ENCODE measurements at regions not wholly inside any gene's neighbourhood (a gene's known extent, or its start where the extent isn't known, plus 50 kb on each side); places are given as distances from the start of the nearest gene placed in this dataset.

GRCh38 chr13:89784161-89784809 lies 1563.2 kb upstream of the MIR17HG start:
- no peak for DNase-seq (ENCODE audit: extremely low spot score, insufficient read length, low read depth)

GRCh38 chr13:89786531-89786930 lies 1561.0 kb upstream of the MIR17HG start:
- no peak for FAIRE-seq
- DNase-seq (ENCODE audit: extremely low spot score, insufficient read length, low read depth), result no peak

More at GRCh38 chr13:89784161-89784809, 1563.2 kb upstream of the MIR17HG start:
- no peak for FAIRE-seq

GRCh38 chr13:89790696-89791095 lies 1556.8 kb upstream of the MIR17HG start:
- FAIRE-seq, result no peak
- no peak for DNase-seq (ENCODE audit: extremely low spot score, insufficient read length, low read depth)

GRCh38 chr13:89791971-89792630 lies 1555.4 kb upstream of the MIR17HG start:
- FAIRE-seq (no peak), DNase-seq (ENCODE audit: extremely low spot score, insufficient read length, low read depth) (no peak)

GRCh38 chr13:89796196-89796595 lies 1551.3 kb upstream of the MIR17HG start:
- FAIRE-seq (no peak), DNase-seq (ENCODE audit: extremely low spot score, insufficient read length, low read depth) (no peak)

GRCh38 chr13:89803839-89804238 lies 1543.6 kb upstream of the MIR17HG start:
- FAIRE-seq (no peak), DNase-seq (ENCODE audit: extremely low spot score, insufficient read length, low read depth) (no peak)

GRCh38 chr13:89806594-89806993 lies 1540.9 kb upstream of the MIR17HG start:
- no peak for DNase-seq (ENCODE audit: extremely low spot score, insufficient read length, low read depth)
- no peak for FAIRE-seq

- DNase-seq (ENCODE audit: extremely low spot score, insufficient read length, low read depth) (no peak), FAIRE-seq (no peak)
Measured at GRCh38 chr13:89812856-89813255, 1534.6 kb upstream of the MIR17HG start.

GRCh38 chr13:89816404-89816803 lies 1531.1 kb upstream of the MIR17HG start:
- FAIRE-seq, result no peak

GRCh38 chr13:89822467-89822866 lies 1525.0 kb upstream of the MIR17HG start:
- DNase-seq (ENCODE audit: extremely low spot score, insufficient read length, low read depth) (no peak), FAIRE-seq (no peak)

More at GRCh38 chr13:89816404-89816803, 1531.1 kb upstream of the MIR17HG start:
- no peak for DNase-seq (ENCODE audit: extremely low spot score, insufficient read length, low read depth)

GRCh38 chr13:89827552-89827951 lies 1519.9 kb upstream of the MIR17HG start:
- FAIRE-seq (no peak), DNase-seq (ENCODE audit: extremely low spot score, insufficient read length, low read depth) (no peak)

GRCh38 chr13:89828506-89828905 lies 1519.0 kb upstream of the MIR17HG start:
- DNase-seq (ENCODE audit: extremely low spot score, insufficient read length, low read depth), result no peak
- no peak for FAIRE-seq

- DNase-seq (ENCODE audit: extremely low spot score, insufficient read length, low read depth) (no peak), FAIRE-seq (no peak)
Measured at GRCh38 chr13:89831157-89831556, 1516.3 kb upstream of the MIR17HG start.

GRCh38 chr13:89832827-89833226 lies 1514.7 kb upstream of the MIR17HG start:
- FAIRE-seq, result no peak
- no peak for DNase-seq (ENCODE audit: extremely low spot score, insufficient read length, low read depth)

- DNase-seq (ENCODE audit: extremely low spot score, insufficient read length, low read depth) (no peak), FAIRE-seq (no peak)
Measured at GRCh38 chr13:89843621-89844020, 1503.9 kb upstream of the MIR17HG start.

- FAIRE-seq, result no peak
Measured at GRCh38 chr13:89845874-89846273, 1501.6 kb upstream of the MIR17HG start.

GRCh38 chr13:89846926-89847585 lies 1500.4 kb upstream of the MIR17HG start:
- FAIRE-seq, result no peak

More at GRCh38 chr13:89845874-89846273, 1501.6 kb upstream of the MIR17HG start:
- DNase-seq (ENCODE audit: extremely low spot score, insufficient read length, low read depth), result no peak

GRCh38 chr13:89852570-89852969 lies 1494.9 kb upstream of the MIR17HG start:
- DNase-seq (ENCODE audit: extremely low spot score, insufficient read length, low read depth) (no peak), FAIRE-seq (no peak)

More at GRCh38 chr13:89846926-89847585, 1500.4 kb upstream of the MIR17HG start:
- no peak for DNase-seq (ENCODE audit: extremely low spot score, insufficient read length, low read depth)

- no peak for FAIRE-seq
- no peak for DNase-seq (ENCODE audit: extremely low spot score, insufficient read length, low read depth)
Measured at GRCh38 chr13:89856512-89856911, 1491.0 kb upstream of the MIR17HG start.

GRCh38 chr13:89857502-89857901 lies 1490.0 kb upstream of the MIR17HG start:
- no peak for FAIRE-seq
- DNase-seq (ENCODE audit: extremely low spot score, insufficient read length, low read depth), result no peak

GRCh38 chr13:89862011-89862690 lies 1485.3 kb upstream of the MIR17HG start:
- no peak for DNase-seq (ENCODE audit: extremely low spot score, insufficient read length, low read depth)
- FAIRE-seq, result no peak

Measured in GM18507 (cell line).